CD4-positive, alpha-beta T cell (primary cell): ENCODE measurements at regions not wholly inside any gene's neighbourhood (a gene's known extent, or its start where the extent isn't known, plus 50 kb on each side); places are given as distances from the start of the nearest gene placed in this dataset.
"Not testable (repeated sequence)": the region's sequence is repeated elsewhere in the genome, so short reads cannot be mapped to it uniquely, and the experiment has no call there.

Source experiments
- ATAC-seq: fragments of 200-7000 bp; cut with Tn5 transposase; one replicate; pipeline ENCODE4 v1.10.0; 2022; ENCODE audit warnings: mild to moderate bottlenecking; ENCODE audit not compliant: poor library complexity
- CTCF ChIA-PET: fragments of 350-600 bp; sonication (Branson Sonifier 250); formaldehyde crosslinking; loops from one replicate; lab custom pipeline; 2021; ENCODE audit warnings: antibody characterized with exemption, inconsistent platforms; lab: Charles Lee
- POLR2A ChIA-PET: fragments of 350-600 bp; sonication (Branson Sonifier 250); formaldehyde crosslinking; loops from one replicate; lab custom pipeline; 2021; ENCODE audit warnings: antibody characterized with exemption, inconsistent platforms; lab: Charles Lee
- DNase-seq, 14 experiments: peaks; one replicate each; pipeline ENCODE4 v3.0.0-alpha.2; 2013 to 2020; ENCODE audit warnings: mixed read lengths in 2 of 14
- H3K27ac ChIP-seq, 2 donors: one replicate each; pipeline versions ENCODE4 v1.5.1 to v1.7.0; 2013; ENCODE audit warnings: low read length in 2 of 2, low read depth in 1 of 2, mild to moderate bottlenecking in 1 of 2
- H3K27me3 ChIP-seq, 2 experiments: 1 replicate in 1 of 2; 2 replicates in 1 of 2; pipeline versions ENCODE4 v1.6.1 to v1.7.0; 2013; ENCODE audit warnings: low read length in 2 of 2, control low read depth in 1 of 2, mild to moderate bottlenecking in 1 of 2, moderate library complexity in 1 of 2; ENCODE audit not compliant: insufficient read depth in 2 of 2, control insufficient read depth in 1 of 2
- H3K36me3 ChIP-seq: one replicate; pipeline ENCODE4 v1.6.1; 2013; ENCODE audit warnings: low read length, control low read depth; ENCODE audit not compliant: insufficient read depth
- H3K4me1 ChIP-seq: one replicate; pipeline ENCODE4 v1.6.1; 2013; ENCODE audit warnings: low read length, control low read depth; ENCODE audit not compliant: insufficient read depth
- H3K4me3 ChIP-seq: one replicate; pipeline ENCODE4 v1.5.1; 2013; ENCODE audit warnings: mild to moderate bottlenecking, low read length, moderate library complexity
- H3K9me3 ChIP-seq, 2 experiments: 1 replicate in 1 of 2; 2 replicates in 1 of 2; pipeline versions ENCODE4 v1.6.1 to v1.7.0; 2013; ENCODE audit warnings: low read length in 2 of 2, mild to moderate bottlenecking in 2 of 2, control low read depth in 1 of 2, moderate library complexity in 1 of 2; ENCODE audit not compliant: control insufficient read depth in 1 of 2, insufficient read depth in 1 of 2
- H3K27ac Mint-ChIP-seq: one replicate; pipeline ENCODE4 v1.8.0; 2020; ENCODE audit warnings: mixed read lengths
- H3K27me3 Mint-ChIP-seq: one replicate; pipeline ENCODE4 v1.8.0; 2021; ENCODE audit warnings: mixed read lengths
- H3K36me3 Mint-ChIP-seq: one replicate; pipeline ENCODE4 v1.8.0; 2021; ENCODE audit warnings: low read depth, mixed read lengths
- H3K4me1 Mint-ChIP-seq: one replicate; pipeline ENCODE4 v1.8.0; 2021; ENCODE audit warnings: low read depth, mixed read lengths
- H3K4me3 Mint-ChIP-seq: one replicate; pipeline ENCODE4 v1.8.0; 2020; ENCODE audit warnings: mild to moderate bottlenecking, mixed read lengths
- H3K9me3 Mint-ChIP-seq: one replicate; pipeline ENCODE4 v1.8.0; 2020; ENCODE audit warnings: mixed read lengths
- CTCF ChIP-seq: fragments of 200-600 bp; IDR thresholded peaks from one replicate; pipeline ENCODE4 v1.8.0; 2022; ENCODE audit warnings: antibody characterized with exemption, mild to moderate bottlenecking
- intact Hi-C, 2 experiments: fragments of 100-400 bp; cut with DNase I in 1 of 2; cut with micrococcal nuclease in 1 of 2; formaldehyde crosslinking; loops; one replicate each; pipeline versions ENCODE4 v1.15.1 to v1.9.0; 2023 to 2025; cut with DNase I, micrococcal nuclease

GRCh38 chr1:101592845-101593244, 356.0 kb downstream of the S1PR1 start:
- H3K9me3 Mint-ChIP-seq = no peaks in the 10 kb centered on the region
- no peak overlapping the region for H3K4me3 Mint-ChIP-seq
- no peak overlapping the region for H3K27ac Mint-ChIP-seq
- Histone ChIP-seq H3K27ac (no peak overlapping the region), H3K9me3 (no peaks in the 10 kb centered on the region), H3K4me3 (no peak overlapping the region), H3K36me3 (no peaks in the 10 kb centered on the region), H3K27me3 (peaks cover 0 to 9% of the 10 kb centered on the region in 2 experiments), H3K4me1 (no peaks in the 10 kb centered on the region)
- no peak for DNase-seq
- no peaks in the 10 kb centered on the region for H3K36me3 Mint-ChIP-seq
- CTCF ChIA-PET = no interaction called here
- intact Hi-C loops = no loop called here
- no peak for TF ChIP-seq CTCF
- no peaks in the 10 kb centered on the region for H3K4me1 Mint-ChIP-seq
- H3K27me3 Mint-ChIP-seq = peaks cover 23% of the 10 kb centered on the region
- ATAC-seq = no peak
- POLR2A ChIA-PET = no interaction called here

GRCh38 chr1:101595881-101596374, 359.1 kb downstream of the S1PR1 start:
- TF ChIP-seq CTCF = no peak
- POLR2A ChIA-PET = no interaction called here
- H3K4me1 ChIP-seq = no peaks in the 10 kb centered on the region
- Mint-ChIP-seq H3K9me3 (no peaks in the 10 kb centered on the region), H3K27me3 (peaks cover 10% of the 10 kb centered on the region), H3K36me3 (no peaks in the 10 kb centered on the region), H3K4me1 (no peaks in the 10 kb centered on the region), H3K27ac (no peak overlapping the region), H3K4me3 (no peak overlapping the region)
- no peak overlapping the region for H3K27ac ChIP-seq
- no peaks in the 10 kb centered on the region for H3K9me3 ChIP-seq
- no peaks in the 10 kb centered on the region for H3K36me3 ChIP-seq
- intact Hi-C loops = no loop called here
- DNase-seq (no peak), ATAC-seq (no peak)
- no peak overlapping the region for H3K4me3 ChIP-seq
- no peaks in the 10 kb centered on the region for H3K27me3 ChIP-seq
- CTCF ChIA-PET = no interaction called here

DNA sequence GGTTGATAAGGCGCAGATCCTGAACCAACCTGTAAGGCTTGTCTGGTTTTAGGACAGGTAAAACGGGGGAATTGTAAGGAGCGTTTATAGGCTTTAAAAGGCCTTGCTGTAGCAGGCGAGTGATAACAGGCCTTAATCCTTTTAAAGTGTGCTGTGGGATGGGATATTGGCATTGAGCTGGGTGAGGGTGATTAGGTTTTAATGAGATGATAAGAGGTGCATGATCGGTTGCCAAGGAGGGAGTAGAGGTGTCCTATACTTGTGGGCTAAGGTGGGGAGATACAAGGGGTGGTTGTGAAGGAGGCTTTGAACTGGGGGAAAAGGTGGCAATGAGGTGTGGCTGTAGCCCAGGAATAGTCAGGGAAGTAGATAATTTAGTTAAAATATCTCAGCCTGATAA, 363.8 kb downstream of the S1PR1 start:
- H3K27me3 Mint-ChIP-seq, H3K27ac ChIP-seq, H3K27ac Mint-ChIP-seq, H3K4me3 Mint-ChIP-seq, H3K4me3 ChIP-seq, H3K4me1 ChIP-seq, H3K9me3 Mint-ChIP-seq, H3K36me3 ChIP-seq, H3K9me3 ChIP-seq, ATAC-seq, POLR2A ChIA-PET, DNase-seq, H3K36me3 Mint-ChIP-seq, H3K4me1 Mint-ChIP-seq, intact Hi-C loops, H3K27me3 ChIP-seq, CTCF ChIA-PET: not testable (repeated sequence)

- no peak for TF ChIP-seq CTCF
- no peaks in the 10 kb centered on the region for H3K36me3 ChIP-seq
- no peaks in the 10 kb centered on the region for H3K36me3 Mint-ChIP-seq
- no peak overlapping the region for H3K4me3 ChIP-seq
- intact Hi-C loops = no loop called here
- ChIA-PET CTCF (no interaction called here), POLR2A (no interaction called here)
- H3K4me1 ChIP-seq = no peaks in the 10 kb centered on the region
- no peaks in the 10 kb centered on the region for H3K9me3 ChIP-seq
- H3K27me3 Mint-ChIP-seq = peaks cover 17% of the 10 kb centered on the region
- H3K4me1 Mint-ChIP-seq = no peaks in the 10 kb centered on the region
- H3K27ac Mint-ChIP-seq = no peak overlapping the region
- no peak overlapping the region for H3K27ac ChIP-seq
- H3K27me3 ChIP-seq = peaks cover 3% of the 10 kb centered on the region in 2 experiments
- no peak overlapping the region for H3K4me3 Mint-ChIP-seq
- DNase-seq = no peak
- no peak for ATAC-seq
- H3K9me3 Mint-ChIP-seq = no peaks in the 10 kb centered on the region
Observed at GRCh38 chr1:101603726-101604125, 366.9 kb downstream of the S1PR1 start.
